Psoas muscle (tissue), 7 donors: ENCODE measurements at regions not wholly inside any gene's neighbourhood (a gene's known extent, or its start where the extent isn't known, plus 50 kb on each side); places are given as distances from the start of the nearest gene placed in this dataset.

Experiments used
- ATAC-seq, 4 donors: fragments of 200-7000 bp; cut with Tn5 transposase; one replicate each; pipeline ENCODE4 v1.9.1; 2020; ENCODE audit warnings: moderate library complexity in 3 of 4, mild to moderate bottlenecking in 2 of 4
- DNase-seq, 2 donors: peaks; one replicate each; pipeline ENCODE4 v3.0.0-alpha.2; 2020
- H3K27ac ChIP-seq: fragments of 200-600 bp; one replicate; pipeline ENCODE4 v1.8.0; 2022
- H3K27me3 ChIP-seq, 3 donors: fragments of 200-600 bp in 1 of 3; one replicate each; pipeline versions ENCODE4 v1.6.1 to v1.8.0; 2013 to 2022; ENCODE audit warnings: low read length in 2 of 3, mild to moderate bottlenecking in 2 of 3, moderate library complexity in 1 of 3; ENCODE audit not compliant: insufficient read depth in 3 of 3
- H3K36me3 ChIP-seq, 2 donors: fragments of 200-600 bp in 1 of 2; one replicate each; pipeline versions ENCODE4 v1.6.1 to v1.8.0; 2013 to 2022; ENCODE audit warnings: low read depth in 1 of 2, mild to moderate bottlenecking in 1 of 2, moderate library complexity in 1 of 2; ENCODE audit not compliant: insufficient read depth in 1 of 2
- H3K4me1 ChIP-seq: fragments of 200-600 bp; one replicate; pipeline ENCODE4 v1.8.0; 2022
- H3K4me3 ChIP-seq: fragments of 200-600 bp; one replicate; pipeline ENCODE4 v1.8.0; 2022; ENCODE audit warnings: mild to moderate bottlenecking
- H3K9me3 ChIP-seq: fragments of 200-600 bp; one replicate; pipeline ENCODE4 v1.8.0; 2022
- WGBS, 3 donors: extraction: QIAGEN DNeasy Blood & Tissue Kit; methylation state at CpG; one replicate each; pipeline versions ENCODE4 v1.1.6 to v1.1.7; 2013; 5-methylcytosine and 5-hydroxymethylcytosine counted together
- intact Hi-C, 2 donors: fragments of 100-400 bp; cut with DNase I; formaldehyde crosslinking; loops; one replicate each; pipeline versions ENCODE4 v1.11.0 to v1.14.2; 2022
- TF ChIP-seq, protein P1 (sequence below): fragments of 200-600 bp; IDR thresholded peaks from one replicate; pipeline ENCODE4 v1.8.0; 2022; ENCODE audit warnings: antibody characterized with exemption
- donor health status: healthy with polysubstance abuse.
- donor health status: DM: no; HTN: no; CAD: no; lungs with moderate emphysema.
- donor health status: Bipolar disorder and iron deficiency.
- donor health status: healthy.
- donor health status: DM: yes; HTN: yes; CAD: no.
- donor health status: DM: no; HTN: no; CAD: no.
- donor health status: DM: yes; HTN: yes; CAD: no.

DNA sequence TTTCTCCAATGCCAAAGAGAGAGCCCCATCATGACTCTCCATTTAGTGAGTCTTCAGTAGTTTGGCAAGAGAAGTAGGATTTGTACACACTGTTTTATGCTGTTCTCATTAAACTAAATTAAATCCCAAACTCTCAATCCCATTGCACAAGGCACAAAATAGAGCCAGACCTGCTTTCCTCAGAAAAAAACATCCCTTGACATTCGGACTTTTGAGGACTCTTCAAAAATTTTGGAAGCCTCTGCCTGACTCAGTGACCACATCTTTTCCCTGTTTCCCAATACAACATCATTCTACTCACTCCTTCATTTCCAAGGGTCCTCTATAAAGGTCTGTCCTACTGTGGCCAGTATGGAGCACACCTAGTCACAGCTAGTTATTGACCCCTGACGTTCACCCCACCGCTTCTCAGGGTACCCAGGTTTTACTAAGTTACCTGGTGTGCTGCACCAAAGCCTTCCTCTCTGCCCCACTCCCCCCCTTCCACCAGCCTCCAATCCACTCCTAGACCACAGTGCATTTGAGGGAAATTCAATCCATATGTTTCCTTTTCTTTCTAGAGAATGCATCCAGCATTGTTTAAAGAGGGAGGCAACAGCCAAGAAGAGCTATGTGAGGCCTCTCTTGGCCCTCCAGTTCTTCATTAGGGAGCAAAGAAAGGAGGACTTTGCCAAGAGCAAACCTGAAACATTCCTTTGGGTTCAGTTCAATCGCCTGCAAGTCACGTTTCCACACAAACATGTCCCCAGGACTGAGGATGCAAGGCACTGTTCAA is 428.7 kb downstream of the PLPP3 start:
- intact Hi-C loops = no loop called here
- no peaks in the 10 kb centered on the region for H3K9me3 ChIP-seq
- no peak overlapping the region for H3K4me3 ChIP-seq
- ATAC-seq (peak in 2 of 4 donors; percentile 26 to 59), DNase-seq (no peak)
- no peaks in the 10 kb centered on the region for H3K36me3 ChIP-seq
- TF ChIP-seq, protein P1, sequence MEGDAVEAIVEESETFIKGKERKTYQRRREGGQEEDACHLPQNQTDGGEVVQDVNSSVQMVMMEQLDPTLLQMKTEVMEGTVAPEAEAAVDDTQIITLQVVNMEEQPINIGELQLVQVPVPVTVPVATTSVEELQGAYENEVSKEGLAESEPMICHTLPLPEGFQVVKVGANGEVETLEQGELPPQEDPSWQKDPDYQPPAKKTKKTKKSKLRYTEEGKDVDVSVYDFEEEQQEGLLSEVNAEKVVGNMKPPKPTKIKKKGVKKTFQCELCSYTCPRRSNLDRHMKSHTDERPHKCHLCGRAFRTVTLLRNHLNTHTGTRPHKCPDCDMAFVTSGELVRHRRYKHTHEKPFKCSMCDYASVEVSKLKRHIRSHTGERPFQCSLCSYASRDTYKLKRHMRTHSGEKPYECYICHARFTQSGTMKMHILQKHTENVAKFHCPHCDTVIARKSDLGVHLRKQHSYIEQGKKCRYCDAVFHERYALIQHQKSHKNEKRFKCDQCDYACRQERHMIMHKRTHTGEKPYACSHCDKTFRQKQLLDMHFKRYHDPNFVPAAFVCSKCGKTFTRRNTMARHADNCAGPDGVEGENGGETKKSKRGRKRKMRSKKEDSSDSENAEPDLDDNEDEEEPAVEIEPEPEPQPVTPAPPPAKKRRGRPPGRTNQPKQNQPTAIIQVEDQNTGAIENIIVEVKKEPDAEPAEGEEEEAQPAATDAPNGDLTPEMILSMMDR = no peak
- H3K4me1 ChIP-seq = peaks cover 3% of the 10 kb centered on the region
- WGBS, 3 donors = 75 to 92% (median 80%) methylated on average over 5 of the region's 5 CpGs
- H3K27ac ChIP-seq = no peak overlapping the region
- no peaks in the 10 kb centered on the region for H3K27me3 ChIP-seq

DNA sequence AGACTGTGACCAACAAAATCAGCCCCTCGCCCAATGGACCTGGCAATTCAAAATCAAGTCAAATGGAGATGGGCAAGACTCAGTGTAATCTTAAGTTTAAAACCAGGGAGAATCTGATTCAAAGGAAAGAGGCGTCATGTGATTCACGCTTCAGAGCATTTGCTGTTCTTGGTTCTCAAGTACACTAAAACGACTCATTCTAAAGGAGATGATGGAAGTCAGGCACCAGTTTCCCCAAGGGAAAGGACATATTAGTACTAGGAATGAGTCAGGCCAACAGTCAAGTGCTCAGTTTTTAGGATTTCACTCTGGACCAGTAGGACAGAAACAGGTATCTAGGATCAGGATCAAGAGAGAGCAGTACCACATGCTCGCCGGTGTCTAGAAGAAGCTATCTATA is 429.6 kb downstream of the PLPP3 start:
- intact Hi-C loops = no loop called here
- TF ChIP-seq, protein P1 = no peak
- Histone ChIP-seq H3K4me1 (peaks cover 3% of the 10 kb centered on the region), H3K9me3 (no peaks in the 10 kb centered on the region), H3K27me3 (no peaks in the 10 kb centered on the region), H3K4me3 (no peak overlapping the region), H3K27ac (no peak overlapping the region), H3K36me3 (no peaks in the 10 kb centered on the region)
- WGBS, 3 donors = 81 to 90% (median 90%) methylated on average over 6 of the region's 6 CpGs
- DNase-seq (no peak), ATAC-seq (no peak)

DNA sequence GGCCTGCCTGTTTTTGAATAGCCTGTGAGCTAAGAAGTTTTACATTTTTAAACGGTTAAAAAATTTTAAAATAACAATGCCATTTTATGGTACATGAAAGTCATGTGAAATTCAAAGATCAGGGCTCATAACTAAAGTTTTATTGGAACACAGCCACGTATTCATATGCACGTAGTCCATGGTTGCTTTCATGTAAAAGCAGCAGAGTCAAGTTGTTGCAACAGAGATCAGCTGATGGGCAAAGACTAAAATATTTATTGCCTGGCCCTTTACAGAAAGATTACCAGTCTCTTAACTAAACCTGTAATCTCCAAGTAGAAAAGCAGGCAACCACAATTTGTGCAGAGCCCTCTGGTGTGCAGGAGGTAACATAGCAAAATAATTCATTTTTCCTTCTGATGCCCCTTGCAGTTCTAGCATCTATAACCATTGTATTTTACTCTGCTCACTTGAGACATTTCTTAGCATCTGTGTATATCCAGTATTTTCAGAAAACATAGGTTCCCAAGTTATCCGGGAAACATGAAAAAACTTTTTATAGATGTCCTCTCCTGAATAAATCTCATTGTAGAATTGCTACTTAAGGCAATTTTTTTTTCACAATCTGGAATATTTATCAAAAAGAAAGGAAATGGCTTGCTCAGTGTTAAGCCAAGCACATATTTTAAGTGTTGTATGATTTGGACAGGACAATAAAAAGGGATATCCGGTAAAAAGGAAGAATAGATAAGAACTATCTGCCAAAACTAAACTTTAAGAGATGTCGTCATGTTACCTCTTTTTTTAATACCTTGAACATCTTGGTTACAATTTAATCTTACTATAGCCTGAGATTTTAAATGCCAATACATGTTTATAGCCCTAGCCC is 430.8 kb downstream of the PLPP3 start:
- Histone ChIP-seq H3K9me3 (no peaks in the 10 kb centered on the region), H3K27me3 (no peaks in the 10 kb centered on the region), H3K4me3 (no peak overlapping the region), H3K4me1 (peaks cover 9% of the 10 kb centered on the region), H3K27ac (no peak overlapping the region), H3K36me3 (no peaks in the 10 kb centered on the region)
- intact Hi-C loops = no loop called here
- ATAC-seq (no peak), DNase-seq (no peak)
- TF ChIP-seq, protein P1 = no peak
- WGBS, 3 donors = 61 to 70% (median 66%) methylated on average over 6 of the region's 6 CpGs

DNA sequence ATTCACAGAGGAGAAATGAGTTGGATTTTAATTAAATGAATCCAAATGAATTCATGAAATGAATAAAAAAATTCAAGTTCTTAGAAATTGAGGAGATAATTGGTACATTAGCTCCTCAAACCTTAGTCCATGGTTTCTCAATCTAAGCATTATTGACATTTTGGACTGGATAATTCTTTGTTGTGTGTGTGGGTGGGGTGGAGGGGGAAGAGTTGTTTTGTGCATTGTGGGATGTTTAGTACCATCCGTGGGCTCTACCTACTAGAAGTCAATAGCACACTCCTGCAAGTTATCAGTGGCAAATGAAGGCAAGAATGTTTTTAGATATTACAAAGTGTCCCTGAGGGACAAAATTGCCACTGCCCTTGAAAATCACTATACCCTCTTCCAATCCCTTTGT is 431.9 kb downstream of the PLPP3 start:
- Histone ChIP-seq H3K27ac (no peak overlapping the region), H3K27me3 (no peaks in the 10 kb centered on the region), H3K4me1 (peaks cover 13% of the 10 kb centered on the region), H3K36me3 (no peaks in the 10 kb centered on the region), H3K4me3 (no peak overlapping the region), H3K9me3 (no peaks in the 10 kb centered on the region)
- TF ChIP-seq, protein P1 = no peak
- no peak for ATAC-seq
- WGBS, 3 donors = 64 to 76% (median 73%) methylated on average over 1 of the region's 1 CpG
- no peak for DNase-seq
- intact Hi-C loops = no loop called here
